ENCODE measurements at regions not wholly inside any gene's neighbourhood (a gene's known extent, or its start where the extent isn't known, plus 50 kb on each side); places are given as distances from the start of the nearest gene placed in this dataset.

DNA sequence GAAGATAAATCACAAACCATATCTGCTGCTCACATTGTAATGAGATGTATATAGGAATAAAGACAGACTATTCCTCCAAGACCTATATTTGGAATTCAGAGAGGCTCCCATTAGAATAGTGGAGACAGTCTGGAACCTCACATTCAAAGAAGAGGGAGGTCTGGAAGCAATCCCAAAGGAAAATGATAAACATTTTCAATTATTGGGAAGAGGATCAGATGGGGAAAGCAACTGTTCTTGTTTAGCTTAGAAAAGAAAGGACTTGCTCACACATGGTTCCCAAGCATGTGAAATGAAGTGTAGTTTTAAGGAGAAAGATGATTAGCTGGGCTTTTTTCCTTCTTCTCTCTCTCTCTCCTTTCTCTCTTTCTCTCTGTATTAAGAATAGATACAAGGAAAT lies 193.0 kb upstream of the LMNTD1 start:
- TF ChIP-seq, protein P1, sequence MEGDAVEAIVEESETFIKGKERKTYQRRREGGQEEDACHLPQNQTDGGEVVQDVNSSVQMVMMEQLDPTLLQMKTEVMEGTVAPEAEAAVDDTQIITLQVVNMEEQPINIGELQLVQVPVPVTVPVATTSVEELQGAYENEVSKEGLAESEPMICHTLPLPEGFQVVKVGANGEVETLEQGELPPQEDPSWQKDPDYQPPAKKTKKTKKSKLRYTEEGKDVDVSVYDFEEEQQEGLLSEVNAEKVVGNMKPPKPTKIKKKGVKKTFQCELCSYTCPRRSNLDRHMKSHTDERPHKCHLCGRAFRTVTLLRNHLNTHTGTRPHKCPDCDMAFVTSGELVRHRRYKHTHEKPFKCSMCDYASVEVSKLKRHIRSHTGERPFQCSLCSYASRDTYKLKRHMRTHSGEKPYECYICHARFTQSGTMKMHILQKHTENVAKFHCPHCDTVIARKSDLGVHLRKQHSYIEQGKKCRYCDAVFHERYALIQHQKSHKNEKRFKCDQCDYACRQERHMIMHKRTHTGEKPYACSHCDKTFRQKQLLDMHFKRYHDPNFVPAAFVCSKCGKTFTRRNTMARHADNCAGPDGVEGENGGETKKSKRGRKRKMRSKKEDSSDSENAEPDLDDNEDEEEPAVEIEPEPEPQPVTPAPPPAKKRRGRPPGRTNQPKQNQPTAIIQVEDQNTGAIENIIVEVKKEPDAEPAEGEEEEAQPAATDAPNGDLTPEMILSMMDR (IDR thresholded peaks at IDR 0.05), result no peak
- no peak for TF ChIP-seq EZH2phosphoT487 (IDR thresholded peaks at IDR 0.05)
- no peak for TF ChIP-seq EZH2 (IDR thresholded peaks at IDR 0.05)

Measured in neural progenitor cell (in vitro differentiated cells).